ENCODE measurements at regions not wholly inside any gene's neighbourhood (a gene's known extent, or its start where the extent isn't known, plus 50 kb on each side); places are given as distances from the start of the nearest gene placed in this dataset.
"Not testable (repeated sequence)": the region's sequence is repeated elsewhere in the genome, so short reads cannot be mapped to it uniquely, and the experiment has no call there.

- FAIRE-seq = no peak
- DNase-seq (ENCODE audit: extremely low spot score, insufficient read length, low read depth) = no peak
Observed at GRCh38 chr5:145429170-145429569, 406.0 kb downstream of the PRELID2 start.

DNA sequence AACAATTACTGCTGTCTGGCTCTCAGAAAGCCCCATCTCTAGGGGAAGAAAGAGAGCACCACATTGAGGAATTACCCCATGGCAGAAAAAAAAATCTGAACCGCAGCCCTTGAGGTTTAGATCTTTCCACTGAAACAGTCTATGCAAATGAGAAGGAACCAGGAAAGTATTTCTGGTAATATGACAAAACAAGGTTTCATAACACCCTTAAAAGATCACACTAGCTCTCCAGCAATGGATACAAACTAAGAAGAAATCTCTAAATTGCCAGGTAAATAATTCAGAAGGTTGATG, 427.1 kb downstream of the PRELID2 start:
- no peak for FAIRE-seq
- no peak for DNase-seq (ENCODE audit: extremely low spot score, insufficient read length, low read depth)

GRCh38 chr5:145407300-145408047, 427.7 kb downstream of the PRELID2 start:
- no peak for DNase-seq (ENCODE audit: extremely low spot score, insufficient read length, low read depth)
- no peak for FAIRE-seq

DNA sequence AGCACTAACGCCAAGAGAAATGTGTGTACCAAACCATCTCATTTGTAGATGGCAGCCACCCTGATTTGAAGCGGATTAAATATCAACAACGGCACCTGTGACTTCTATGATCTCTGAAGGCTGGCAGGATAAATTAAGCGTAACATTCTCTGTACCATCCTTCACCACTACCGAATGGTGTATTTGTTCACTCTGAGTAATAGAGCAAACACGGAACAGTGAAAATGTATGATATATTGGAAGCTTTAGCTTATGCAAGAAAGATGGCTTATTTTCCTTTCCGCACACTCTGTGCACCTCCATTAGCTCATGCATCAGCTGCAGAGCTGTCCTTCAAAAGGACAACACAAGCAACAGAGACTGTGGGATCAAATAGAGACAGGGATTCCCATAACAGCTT, 431.1 kb downstream of the PRELID2 start:
- DNase-seq (ENCODE audit: extremely low spot score, insufficient read length, low read depth) (no peak), FAIRE-seq (no peak)

- FAIRE-seq = no peak
Observed at GRCh38 chr5:145396888-145397287, 438.3 kb downstream of the PRELID2 start.

DNA sequence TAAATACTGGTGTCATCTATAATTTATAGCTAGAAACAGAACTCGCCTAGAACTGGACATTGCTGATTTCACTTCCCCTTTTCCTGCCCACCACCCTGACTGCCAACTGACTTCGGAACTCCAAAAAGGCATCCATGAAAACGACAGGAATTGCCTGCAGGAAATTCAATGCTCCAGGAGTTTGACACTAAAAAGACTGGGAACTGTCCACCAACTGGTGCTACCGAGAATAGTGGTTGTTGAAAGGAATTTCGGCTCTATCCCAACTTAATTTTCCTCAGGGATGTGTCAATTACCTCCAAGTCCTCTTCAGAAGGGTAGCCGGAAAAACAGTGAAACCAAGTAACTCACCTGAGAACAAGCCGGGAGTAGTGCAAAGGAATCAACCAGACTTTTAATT, 440.0 kb downstream of the PRELID2 start:
- FAIRE-seq; DNase-seq (ENCODE audit: extremely low spot score, insufficient read length, low read depth): not testable (repeated sequence)

More at GRCh38 chr5:145396888-145397287, 438.3 kb downstream of the PRELID2 start:
- DNase-seq (ENCODE audit: extremely low spot score, insufficient read length, low read depth) = no peak

DNA sequence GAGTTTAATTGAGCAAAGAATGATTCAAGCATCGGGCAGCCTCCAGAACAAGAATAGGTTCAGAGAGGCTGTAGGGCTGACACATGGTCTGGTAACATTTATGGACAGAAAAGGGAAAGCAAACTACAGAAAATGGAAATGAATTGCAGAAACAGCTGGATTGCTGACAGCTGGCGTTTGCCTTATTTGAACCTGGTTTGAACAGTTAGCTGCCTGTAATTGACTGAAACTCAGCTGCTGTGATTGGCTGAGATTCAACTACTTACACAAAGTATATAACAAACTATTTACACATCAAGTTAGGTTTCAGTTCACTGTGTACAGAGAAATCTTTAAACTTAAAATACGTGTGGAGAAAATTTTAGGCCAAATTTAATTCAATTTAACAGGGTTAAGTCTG, 441.7 kb downstream of the PRELID2 start:
- DNase-seq (ENCODE audit: extremely low spot score, insufficient read length, low read depth) (no peak), FAIRE-seq (no peak)

DNA sequence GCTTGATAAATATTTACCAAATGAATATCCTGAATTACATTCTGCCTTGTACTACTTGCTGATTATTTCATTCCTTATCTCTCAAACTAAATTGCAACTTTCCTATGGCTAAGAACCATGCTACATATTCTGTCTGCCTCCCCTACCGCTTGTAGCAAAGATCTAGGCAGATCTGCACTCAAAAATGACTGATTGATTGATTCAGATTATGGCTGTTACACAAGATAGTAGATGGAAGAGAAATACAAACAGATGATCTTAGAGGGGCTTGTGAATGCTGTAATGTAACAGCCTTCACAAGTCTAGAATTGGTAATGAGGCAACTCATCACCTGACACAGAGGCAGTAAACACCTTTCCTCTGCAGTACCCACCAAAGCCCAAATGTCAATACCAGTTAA, 446.1 kb downstream of the PRELID2 start:
- FAIRE-seq = no peak

DNA sequence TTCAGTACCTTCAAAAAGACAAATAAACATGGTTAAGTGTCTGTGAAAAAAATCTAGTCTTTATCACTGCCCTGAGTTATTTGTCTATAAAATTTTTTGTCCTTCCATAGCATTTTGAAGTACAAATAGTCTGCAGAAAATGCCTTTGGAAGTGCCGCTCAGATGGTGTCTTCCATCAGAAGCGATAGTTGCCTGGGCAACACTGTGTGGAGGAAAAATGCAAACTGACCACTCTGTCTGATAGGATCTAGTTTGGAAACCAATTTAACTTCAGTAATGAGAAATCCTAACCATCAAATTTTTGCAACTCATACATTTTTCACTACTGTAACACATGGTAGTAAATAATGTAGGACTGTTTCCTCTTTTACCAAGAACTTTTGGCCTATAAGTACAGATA, 449.9 kb downstream of the PRELID2 start:
- DNase-seq (ENCODE audit: extremely low spot score, insufficient read length, low read depth) (no peak), FAIRE-seq (no peak)

More for the DNA sequence above, 446.1 kb downstream of the PRELID2 start:
- DNase-seq (ENCODE audit: extremely low spot score, insufficient read length, low read depth) = no peak

- no peak for FAIRE-seq
- DNase-seq (ENCODE audit: extremely low spot score, insufficient read length, low read depth) = no peak
Observed at GRCh38 chr5:145378226-145378625, 456.9 kb downstream of the PRELID2 start.

DNA sequence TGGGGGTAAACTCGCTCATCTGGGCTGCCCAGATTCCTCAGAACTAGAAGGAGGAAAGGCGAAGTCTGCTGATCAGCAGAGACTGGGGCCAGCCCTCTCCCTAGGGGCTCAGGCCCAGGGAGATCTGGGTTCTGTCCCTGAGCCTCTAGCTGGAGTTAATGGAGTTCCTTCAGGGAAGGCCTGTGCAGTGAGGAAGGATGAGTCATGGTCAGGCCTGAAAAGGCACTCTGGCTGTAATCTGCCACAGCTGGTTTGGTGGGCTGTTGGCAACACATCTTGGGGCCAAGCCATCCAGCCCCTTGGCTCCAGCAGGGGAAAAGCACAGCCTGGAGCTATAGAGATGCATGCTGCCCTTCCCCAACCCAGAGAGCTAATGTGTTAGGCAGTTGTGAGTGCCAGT, 459.6 kb downstream of the PRELID2 start:
- DNase-seq (ENCODE audit: extremely low spot score, insufficient read length, low read depth) = no peak

GRCh38 chr5:145365464-145365863, 469.7 kb downstream of the PRELID2 start:
- no peak for FAIRE-seq
- DNase-seq (ENCODE audit: extremely low spot score, insufficient read length, low read depth) = no peak

More for the DNA sequence above, 459.6 kb downstream of the PRELID2 start:
- no peak for FAIRE-seq

DNA sequence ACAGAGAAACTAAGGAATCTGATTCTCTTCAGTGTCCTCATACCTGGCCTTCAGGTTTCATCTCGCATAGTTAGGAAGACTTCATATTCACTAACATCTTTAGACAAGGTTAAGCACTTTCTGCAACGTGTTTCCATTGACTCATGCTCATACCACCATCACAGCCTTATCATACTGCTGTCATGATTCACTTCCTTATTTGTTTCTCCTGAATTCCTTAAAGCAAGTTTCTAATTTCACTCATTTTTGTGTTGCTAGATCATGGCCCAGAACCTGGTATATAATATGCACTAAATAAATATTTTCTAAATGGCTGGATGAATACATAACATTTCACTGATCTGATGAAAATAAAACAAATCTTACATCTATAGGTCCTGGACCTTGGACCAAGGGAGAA, 472.9 kb downstream of the PRELID2 start:
- DNase-seq (ENCODE audit: extremely low spot score, insufficient read length, low read depth) = no peak
- no peak for FAIRE-seq

DNA sequence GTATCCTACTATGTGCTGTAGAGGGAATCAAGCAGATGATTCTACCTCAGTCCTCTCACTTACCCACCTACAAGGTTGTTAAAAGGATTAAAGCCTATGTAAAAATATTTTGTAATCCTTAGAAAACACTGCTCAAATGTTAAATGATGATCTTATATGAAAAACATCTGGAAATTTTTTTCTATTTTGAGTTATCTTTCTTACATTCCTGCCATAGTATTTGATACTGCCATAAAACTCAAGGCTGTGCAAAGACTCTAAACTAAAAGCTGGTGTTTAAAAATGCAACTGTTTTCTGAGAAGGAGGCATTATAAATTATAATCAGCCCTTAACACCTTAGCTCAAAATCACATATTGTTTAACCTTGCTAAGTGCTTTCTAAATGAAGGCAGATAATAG, 474.2 kb downstream of the PRELID2 start:
- DNase-seq (ENCODE audit: extremely low spot score, insufficient read length, low read depth) (no peak), FAIRE-seq (no peak)

- FAIRE-seq (no peak), DNase-seq (ENCODE audit: extremely low spot score, insufficient read length, low read depth) (no peak)
Observed at GRCh38 chr5:145350513-145350912, 484.6 kb downstream of the PRELID2 start.

DNA sequence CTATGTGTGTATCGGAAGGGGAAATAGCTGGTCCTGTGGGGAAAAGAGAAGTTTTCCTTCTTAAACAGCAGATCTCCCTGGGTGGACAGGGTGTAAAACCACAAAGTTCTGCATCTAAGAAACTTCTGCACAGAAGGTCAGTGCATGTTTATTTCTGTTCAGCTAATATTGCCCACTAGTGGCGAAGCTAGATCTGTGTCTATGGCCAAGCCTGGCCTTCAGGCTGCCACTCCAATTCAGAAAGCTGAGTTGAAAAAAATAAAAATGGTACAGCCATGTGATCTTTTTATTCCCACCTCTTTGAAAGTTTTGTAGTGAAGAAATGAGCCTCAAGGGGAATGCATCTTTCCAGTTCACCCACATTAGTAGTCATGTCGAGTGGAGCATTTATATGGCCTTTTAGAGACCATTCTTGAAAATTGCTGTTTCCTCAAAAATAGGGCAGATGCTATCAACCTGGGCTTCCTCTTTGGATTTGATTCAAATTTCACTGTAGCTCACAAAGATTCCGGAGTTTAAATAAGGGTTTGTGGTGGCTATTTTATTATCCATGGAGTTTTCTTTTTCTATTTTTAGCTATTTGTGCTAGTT, 488.0 kb downstream of the PRELID2 start:
- FAIRE-seq (no peak), DNase-seq (ENCODE audit: extremely low spot score, insufficient read length, low read depth) (no peak)

DNA sequence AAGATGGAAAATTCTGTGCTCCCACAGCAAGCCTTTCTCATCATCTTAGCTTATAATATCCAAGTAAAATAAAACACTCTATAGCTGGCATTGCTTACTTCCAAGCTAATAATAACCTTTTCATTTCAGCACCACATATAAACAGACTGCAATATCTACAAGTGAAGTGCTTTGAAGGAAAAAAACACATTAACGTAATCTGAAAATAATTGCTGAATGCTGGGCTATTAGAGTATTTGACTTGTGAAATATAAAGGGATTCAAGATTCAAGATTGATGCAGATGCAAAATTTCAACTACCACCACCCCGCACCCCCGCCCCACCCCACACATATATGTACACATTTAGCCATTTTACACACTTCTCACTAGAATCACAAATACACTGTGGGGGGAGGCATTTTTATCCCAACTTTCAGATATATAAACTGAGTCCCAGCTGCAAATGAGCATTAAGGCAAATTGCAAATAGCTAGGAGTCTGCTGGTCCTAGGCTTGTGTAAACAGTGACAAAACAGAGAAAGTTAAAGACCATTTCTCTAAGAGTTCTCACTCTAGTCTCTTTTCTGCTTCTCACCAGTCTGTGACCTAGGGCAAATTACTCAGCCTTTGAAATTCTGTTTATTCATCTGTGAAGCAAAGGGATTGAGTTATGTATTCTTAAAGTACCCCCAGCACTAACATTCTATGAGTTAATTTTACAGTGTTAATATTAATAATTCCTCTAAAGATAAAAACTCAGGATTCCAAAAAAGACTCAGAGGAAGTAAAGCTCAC, 489.4 kb downstream of the PRELID2 start:
- DNase-seq (ENCODE audit: extremely low spot score, insufficient read length, low read depth) (no peak), FAIRE-seq (no peak)

DNA sequence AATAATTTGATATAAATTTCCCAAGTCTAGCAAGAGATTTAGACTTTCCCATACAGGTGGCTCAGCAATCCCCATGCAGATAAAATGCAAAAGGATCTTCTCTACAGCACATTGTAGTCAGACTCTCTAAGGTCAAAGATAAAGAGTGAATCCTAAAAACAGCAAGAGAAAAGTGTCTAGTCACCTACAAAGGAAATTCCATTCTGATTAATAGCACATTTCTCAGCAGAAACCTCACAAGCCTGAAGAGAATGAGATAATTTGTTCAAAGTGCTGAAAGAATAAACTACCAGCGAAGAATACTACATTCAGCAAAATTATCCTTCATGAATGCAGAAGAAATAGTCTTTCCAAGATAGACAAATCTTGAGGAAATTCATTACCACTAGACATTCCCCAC, 493.3 kb downstream of the PRELID2 start:
- no peak for FAIRE-seq
- no peak for DNase-seq (ENCODE audit: extremely low spot score, insufficient read length, low read depth)

GRCh38 chr5:145340099-145340498, 495.0 kb downstream of the PRELID2 start:
- DNase-seq (ENCODE audit: extremely low spot score, insufficient read length, low read depth) (no peak), FAIRE-seq (no peak)

GRCh38 chr5:145324767-145325479, 510.2 kb downstream of the PRELID2 start:
- FAIRE-seq (no peak), DNase-seq (ENCODE audit: extremely low spot score, insufficient read length, low read depth) (no peak)

- no peak for FAIRE-seq
- DNase-seq (ENCODE audit: extremely low spot score, insufficient read length, low read depth) = no peak
Observed at GRCh38 chr5:145324101-145324500, 511.0 kb downstream of the PRELID2 start.
